ENCODE measurements at regions not wholly inside any gene's neighbourhood (a gene's known extent, or its start where the extent isn't known, plus 50 kb on each side); places are given as distances from the start of the nearest gene placed in this dataset.

GRCh38 chr5:43854697-43855292 is 251.8 kb downstream of the NNT start:
- no peak for TF ChIP-seq CTCF (IDR thresholded peaks at IDR 0.05; ENCODE audit: low read depth, low read length)
- no peak overlapping the region for H3K4me3 ChIP-seq (ENCODE audit: low read depth, low read length)
- no peak for DNase-seq
- H3K36me3 ChIP-seq, result no peaks in the 10 kb centered on the region
- H3K9me3 ChIP-seq (ENCODE audit: severe bottlenecking), result no peaks in the 10 kb centered on the region
- peaks cover 55% of the 10 kb centered on the region for H3K27me3 ChIP-seq (ENCODE audit: insufficient read depth, low read depth, severe bottlenecking)
- H3K27ac ChIP-seq, result no peak overlapping the region

- no peak for DNase-seq
- peaks cover 58% of the 10 kb centered on the region for H3K27me3 ChIP-seq (ENCODE audit: insufficient read depth, low read depth, severe bottlenecking)
- H3K27ac ChIP-seq, result no peak overlapping the region
- H3K4me3 ChIP-seq (ENCODE audit: low read depth, low read length), result no peak overlapping the region
- no peaks in the 10 kb centered on the region for H3K9me3 ChIP-seq (ENCODE audit: severe bottlenecking)
- H3K36me3 ChIP-seq, result no peaks in the 10 kb centered on the region
- no peak for TF ChIP-seq CTCF (IDR thresholded peaks at IDR 0.05; ENCODE audit: low read depth, low read length)
These were observed 249.3 kb downstream of the NNT start for GRCh38 chr5:43852279-43852678.

GRCh38 chr5:43851741-43852140 is 248.8 kb downstream of the NNT start:
- Histone ChIP-seq H3K27me3 (ENCODE audit: insufficient read depth, low read depth, severe bottlenecking) (peaks cover 58% of the 10 kb centered on the region), H3K9me3 (ENCODE audit: severe bottlenecking) (no peaks in the 10 kb centered on the region), H3K36me3 (no peaks in the 10 kb centered on the region), H3K4me3 (ENCODE audit: low read depth, low read length) (no peak overlapping the region), H3K27ac (no peak overlapping the region)
- no peak for TF ChIP-seq CTCF (IDR thresholded peaks at IDR 0.05; ENCODE audit: low read depth, low read length)
- no peak for DNase-seq

GRCh38 chr5:43840424-43841125 is 237.6 kb downstream of the NNT start:
- no peak for TF ChIP-seq CTCF (IDR thresholded peaks at IDR 0.05; ENCODE audit: low read depth, low read length)
- peaks cover 8% of the 10 kb centered on the region for H3K27me3 ChIP-seq (ENCODE audit: insufficient read depth, low read depth, severe bottlenecking)

GRCh38 chr5:43839218-43839617 is 236.2 kb downstream of the NNT start:
- no peaks in the 10 kb centered on the region for H3K36me3 ChIP-seq
- DNase-seq, result no peak
- peaks cover 15% of the 10 kb centered on the region for H3K27me3 ChIP-seq (ENCODE audit: insufficient read depth, low read depth, severe bottlenecking)
- no peak overlapping the region for H3K4me3 ChIP-seq (ENCODE audit: low read depth, low read length)
- no peak overlapping the region for H3K27ac ChIP-seq
- no peaks in the 10 kb centered on the region for H3K9me3 ChIP-seq (ENCODE audit: severe bottlenecking)
- no peak for TF ChIP-seq CTCF (IDR thresholded peaks at IDR 0.05; ENCODE audit: low read depth, low read length)

More at GRCh38 chr5:43840424-43841125, 237.6 kb downstream of the NNT start:
- H3K4me3 ChIP-seq (ENCODE audit: low read depth, low read length), result no peak overlapping the region
- H3K36me3 ChIP-seq, result no peaks in the 10 kb centered on the region
- H3K27ac ChIP-seq, result no peak overlapping the region
- no peak for DNase-seq
- no peaks in the 10 kb centered on the region for H3K9me3 ChIP-seq (ENCODE audit: severe bottlenecking)
